Activated gamma-delta T cell treated with Interleukin-2 at 50 U/mL for 16 hours (primary cell): ENCODE measurements at regions not wholly inside any gene's neighbourhood (a gene's known extent, or its start where the extent isn't known, plus 50 kb on each side); places are given as distances from the start of the nearest gene placed in this dataset.
"Not testable (repeated sequence)": the region's sequence is repeated elsewhere in the genome, so short reads cannot be mapped to it uniquely, and the experiment has no call there.

Source experiments
- DNase-seq: peaks from one replicate; pipeline ENCODE4 v3.0.0-alpha.2; 2020

GRCh38 chr13:33340631-33341030 is 55.1 kb upstream of the STARD13 start:
- DNase-seq = no peak

GRCh38 chr13:33341861-33342452 is 56.4 kb upstream of the STARD13 start:
- DNase-seq = no peak

DNA sequence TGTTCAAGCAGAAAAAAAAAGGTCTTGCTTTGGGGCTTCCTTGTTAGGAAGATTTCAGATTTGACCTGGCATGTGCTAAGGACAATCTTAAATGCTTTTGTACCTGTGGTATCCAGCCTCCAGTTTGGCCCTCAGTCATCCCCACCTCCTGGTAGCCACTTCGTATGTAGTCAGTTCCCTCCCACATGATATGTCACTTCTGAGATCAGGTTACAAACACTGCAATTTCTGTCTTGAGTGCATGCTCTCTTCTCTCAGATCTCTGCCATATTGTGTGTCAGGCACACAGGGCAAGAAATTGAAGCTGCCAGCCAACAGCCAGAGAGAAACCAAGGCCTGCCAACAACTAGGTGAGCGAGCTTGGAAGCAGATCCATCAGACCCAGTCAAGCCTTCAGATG is 60.3 kb upstream of the STARD13 start:
- DNase-seq = no peak

GRCh38 chr13:33347861-33348260 is 62.3 kb upstream of the STARD13 start:
- no peak for DNase-seq

GRCh38 chr13:33348366-33348765 is 62.8 kb upstream of the STARD13 start:
- no peak for DNase-seq

- DNase-seq = no peak
Measured at GRCh38 chr13:33349288-33349985, 63.9 kb upstream of the STARD13 start.

GRCh38 chr13:33349986-33350826 is 64.7 kb upstream of the STARD13 start:
- DNase-seq = no peak

- DNase-seq = no peak
Measured at GRCh38 chr13:33351319-33351718, 65.8 kb upstream of the STARD13 start.

- DNase-seq = no peak
Measured at GRCh38 chr13:33352041-33352440, 66.5 kb upstream of the STARD13 start.

DNA sequence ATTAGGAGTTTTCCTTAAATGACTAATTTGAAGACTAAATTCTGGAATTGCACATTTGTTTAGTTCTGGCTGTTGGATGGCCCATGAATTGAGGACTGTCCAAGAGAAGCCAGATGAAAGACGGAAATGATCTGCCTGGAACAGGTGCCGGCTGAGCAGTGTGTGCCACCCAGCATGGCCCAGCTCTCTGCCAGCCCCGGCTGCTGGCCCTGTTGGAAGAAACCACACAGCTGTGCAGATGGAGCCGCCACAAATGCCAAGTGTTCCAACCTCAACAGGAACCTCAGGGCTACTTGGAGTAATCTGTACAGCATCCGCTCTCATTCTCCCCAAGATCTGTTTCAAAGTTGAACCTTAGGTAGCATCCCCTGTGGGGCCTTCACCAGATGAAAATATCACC is 67.0 kb upstream of the STARD13 start:
- DNase-seq = no peak

DNA sequence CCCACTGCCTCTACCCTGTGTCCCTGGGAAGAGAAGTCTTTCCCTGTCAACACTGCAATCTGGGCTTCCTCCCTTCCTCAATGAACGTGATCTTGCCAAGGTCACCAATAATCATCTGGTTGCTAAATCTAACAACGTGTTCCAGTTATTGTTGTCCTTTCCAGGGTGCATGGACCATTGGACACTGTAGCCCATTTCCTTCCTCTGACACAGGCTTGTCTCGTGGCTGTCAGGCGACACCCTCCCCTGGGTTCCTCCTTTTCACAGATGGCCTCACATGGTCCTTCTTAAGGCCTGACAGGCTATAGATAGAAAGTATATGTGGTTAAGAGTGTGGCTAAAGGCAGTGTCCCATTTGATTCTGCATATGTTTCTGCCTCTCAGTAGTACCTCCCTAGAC is 67.7 kb upstream of the STARD13 start:
- DNase-seq = no peak

DNA sequence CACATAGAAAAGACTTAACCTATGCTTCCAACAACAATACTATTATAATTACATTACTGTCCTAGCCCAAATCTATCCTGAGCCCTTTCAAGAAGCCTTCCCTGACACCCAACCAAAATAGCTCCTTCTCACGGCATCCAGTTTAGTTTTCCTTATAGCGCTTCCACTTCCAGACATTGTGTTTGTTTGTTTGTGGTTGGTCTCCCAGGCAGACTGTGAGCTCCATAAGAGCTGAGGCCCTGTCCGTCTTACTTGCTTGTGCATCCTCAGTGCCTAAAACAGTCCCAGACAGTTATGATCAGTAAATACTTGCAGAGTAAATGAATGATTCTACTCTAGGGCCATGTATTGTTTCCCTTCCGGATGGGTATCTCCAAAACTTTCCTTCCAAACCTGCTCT is 68.1 kb upstream of the STARD13 start:
- DNase-seq = no peak

DNA sequence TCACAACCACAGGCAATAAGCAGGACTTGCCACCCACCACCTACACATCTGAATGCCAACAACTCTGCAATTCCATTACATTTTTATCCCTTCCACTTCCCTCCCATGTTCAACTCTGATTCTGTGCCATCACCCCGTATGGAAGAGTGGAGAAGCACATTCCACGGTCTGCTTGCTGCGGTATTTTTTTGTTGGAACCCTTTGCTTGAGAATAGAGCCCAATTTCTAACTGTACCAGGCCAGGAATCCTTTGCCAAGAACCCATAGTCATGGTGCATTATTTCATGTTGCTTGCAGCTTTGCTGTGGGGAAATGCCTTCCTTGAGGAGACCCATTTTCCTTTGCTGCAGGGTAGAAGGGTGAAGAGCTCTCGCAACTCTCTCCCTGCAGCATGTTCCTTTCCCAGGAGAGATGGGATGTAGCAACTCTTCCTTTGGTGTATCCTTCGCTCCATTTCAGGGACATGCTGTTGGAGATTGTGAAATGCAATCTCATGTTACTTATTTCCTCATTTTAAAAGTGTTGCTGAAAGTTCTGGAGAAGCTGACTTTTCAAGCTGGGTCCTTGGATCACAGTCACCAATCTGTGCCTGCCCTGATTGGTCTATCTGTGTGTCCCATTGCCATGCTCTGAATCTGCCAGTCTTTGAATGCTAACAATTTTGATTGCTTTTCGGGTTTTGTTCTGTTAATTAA is 69.8 kb upstream of the STARD13 start:
- no peak for DNase-seq

DNA sequence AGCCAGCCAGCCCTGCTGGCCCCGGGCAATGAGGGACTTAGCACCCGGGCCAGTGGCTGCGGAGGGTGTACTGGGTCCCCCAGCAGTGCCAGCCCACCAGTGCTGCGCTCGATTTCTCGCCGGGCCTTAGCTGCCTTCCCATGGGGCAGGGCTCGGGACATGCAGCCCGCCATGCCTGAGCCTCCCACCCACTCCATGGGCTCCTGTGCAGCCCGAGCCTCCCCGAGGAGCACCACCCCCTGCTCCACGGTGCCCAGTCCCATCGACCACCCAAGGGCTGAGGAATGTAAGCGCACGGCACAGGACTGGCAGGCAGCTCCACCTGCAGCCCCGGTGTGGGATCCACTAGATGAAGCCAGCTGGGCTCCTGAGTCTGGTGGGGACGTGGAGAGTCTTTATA is 72.5 kb upstream of the STARD13 start:
- not testable (repeated sequence) for DNase-seq

GRCh38 chr13:33362986-33363727 is 77.6 kb upstream of the STARD13 start:
- no peak for DNase-seq

- no peak for DNase-seq
Measured at GRCh38 chr13:33364192-33364591, 78.6 kb upstream of the STARD13 start.

GRCh38 chr13:33366469-33367062 is 81.0 kb upstream of the STARD13 start:
- DNase-seq = no peak

GRCh38 chr13:33367171-33367895 is 81.8 kb upstream of the STARD13 start:
- DNase-seq = no peak

DNA sequence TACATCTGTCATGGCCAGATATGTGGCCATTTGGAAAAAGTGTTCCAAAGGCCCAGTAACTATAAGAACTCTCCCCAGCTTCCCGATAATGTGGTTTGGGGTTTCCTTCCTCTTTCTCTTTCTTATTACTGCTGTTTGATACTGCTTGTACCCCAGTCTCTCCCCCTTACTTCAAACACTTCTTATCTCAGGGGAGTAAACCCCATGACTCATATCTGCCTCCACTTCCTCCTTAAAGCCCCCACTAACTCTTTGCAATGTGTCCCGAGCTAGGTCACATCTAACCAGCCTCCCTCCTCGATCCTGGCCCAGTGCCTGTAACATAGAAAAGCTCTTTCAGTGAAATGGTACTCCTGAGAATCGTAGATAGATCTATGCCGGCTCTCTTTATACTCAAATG is 82.4 kb upstream of the STARD13 start:
- no peak for DNase-seq

- DNase-seq = no peak
Measured at GRCh38 chr13:33369073-33369472, 83.5 kb upstream of the STARD13 start.

DNA sequence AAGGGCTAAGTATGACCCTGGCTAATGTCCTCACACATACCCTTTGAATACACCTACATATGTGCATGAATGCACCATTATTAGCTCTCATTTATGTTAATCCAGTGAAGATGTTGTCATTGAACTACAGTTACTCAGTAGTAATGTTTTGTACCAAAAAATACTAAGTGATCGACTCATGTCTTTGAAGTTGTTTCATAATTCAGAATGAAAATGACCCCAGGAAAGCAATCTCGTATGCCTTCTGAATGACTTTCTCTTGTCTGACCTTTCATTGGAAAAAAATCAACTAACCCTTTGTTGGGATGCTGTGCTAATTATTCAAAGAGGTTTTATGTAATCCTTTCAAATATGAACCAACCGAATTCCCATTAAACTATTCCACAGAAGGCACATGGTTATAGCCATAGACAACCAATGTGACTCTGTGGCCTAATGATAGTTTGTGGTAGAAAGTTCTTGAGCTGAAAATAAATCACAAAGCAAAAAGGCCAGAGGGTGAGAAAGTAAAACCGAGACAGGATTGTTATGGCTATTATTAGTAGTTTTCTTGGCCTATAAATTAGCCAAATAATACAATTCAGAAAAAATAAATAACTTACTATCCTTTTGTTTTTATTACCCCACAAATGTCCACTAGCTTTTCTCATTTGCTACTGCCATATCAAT is 86.8 kb upstream of the STARD13 start:
- DNase-seq = no peak
